ENCODE measurements at regions not wholly inside any gene's neighbourhood (a gene's known extent, or its start where the extent isn't known, plus 50 kb on each side); places are given as distances from the start of the nearest gene placed in this dataset.

GRCh38 chr1:79902418-79902817 is 895.9 kb upstream of the ADGRL4 start:
- no peak for TF ChIP-seq ZNF274 (IDR thresholded peaks at IDR 0.05; ENCODE audit: low read depth, low read length)
- TF ChIP-seq SUZ12 (IDR thresholded peaks at IDR 0.05; ENCODE audit: extremely low read depth, insufficient read depth, insufficient read length): no peak
